GM13976 (cell line): ENCODE measurements at regions not wholly inside any gene's neighbourhood (a gene's known extent, or its start where the extent isn't known, plus 50 kb on each side); places are given as distances from the start of the nearest gene placed in this dataset.

Experiments
- DNase-seq: peaks from one replicate; pipeline ENCODE4 v3.0.0; 2012; ENCODE audit warnings: low spot score
- in situ Hi-C: fragments of 300-500 bp; cut with MboI; formaldehyde crosslinking; loops from one replicate; pipeline ENCODE4 v1.12.0; 2022; ENCODE audit warnings: low sequenced_read_pairs, mixed read lengths, inconsistent platforms; ENCODE audit not compliant: unreplicated experiment
- TF ChIP-seq, protein P1 (sequence below): IDR thresholded peaks from 2 replicates; pipeline ENCODE4 v1.5.1; 2012; ENCODE audit warnings: borderline replicate concordance, mild to moderate bottlenecking; ENCODE audit not compliant: insufficient read depth; ENCODE audit errors: extremely low read depth, missing control alignments, control extremely low read depth

DNA sequence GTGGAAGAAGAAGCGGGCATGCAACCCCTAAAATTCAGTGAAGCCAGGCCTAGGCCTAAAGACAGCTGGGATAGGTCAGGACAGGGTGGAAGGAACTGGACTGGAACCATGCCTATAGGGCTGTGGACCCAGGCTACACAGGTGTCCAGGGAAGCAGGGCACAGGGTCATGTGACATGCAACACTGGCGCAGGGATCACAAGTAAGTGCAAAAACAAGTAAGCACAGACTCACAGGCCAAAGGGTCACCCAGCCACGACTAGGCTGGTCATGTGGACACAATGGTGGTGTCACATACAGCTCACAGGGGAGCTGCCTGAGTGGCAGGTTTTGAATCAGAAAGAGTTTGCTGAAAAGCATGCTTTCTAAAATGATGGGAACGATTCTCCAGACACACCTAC lies 195.7 kb downstream of the SPTSSA start:
- in situ Hi-C loops: no loop called here

DNA sequence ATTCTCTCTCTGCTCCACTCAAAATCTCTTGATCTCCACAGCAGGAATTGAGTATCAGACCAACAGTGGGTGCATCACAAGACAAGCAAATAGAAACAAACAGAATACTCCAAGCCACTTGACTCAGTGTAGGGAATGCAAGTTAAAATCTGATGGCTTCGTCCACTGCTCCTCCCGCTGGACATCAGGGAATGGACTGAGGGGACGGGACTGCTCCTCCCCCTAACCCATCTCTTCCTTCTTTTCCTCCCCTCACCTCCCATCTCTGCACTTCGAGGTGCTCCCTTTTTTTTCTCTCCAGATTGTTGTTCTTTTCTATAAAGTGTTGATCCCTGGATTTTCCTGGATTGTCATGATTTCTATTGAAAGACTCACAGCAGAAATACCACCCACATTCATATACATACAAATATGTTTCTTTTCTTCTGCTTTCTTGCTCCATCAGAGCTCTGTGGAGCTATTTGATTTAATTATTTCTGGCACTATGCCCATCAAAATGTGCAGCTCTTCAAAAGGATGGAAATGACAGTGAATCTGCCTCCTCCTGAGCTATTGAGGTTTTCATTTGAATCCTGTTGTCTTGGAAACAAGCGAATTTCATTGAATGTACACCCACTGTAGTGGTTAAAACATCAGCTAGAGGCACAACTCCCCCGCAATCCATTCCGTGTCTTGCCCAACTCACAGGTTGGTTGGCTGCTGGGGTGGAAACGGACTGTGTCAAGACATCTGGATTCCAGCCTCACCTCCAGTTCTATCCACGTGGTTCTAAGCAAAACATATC lies 199.7 kb downstream of the SPTSSA start:
- no peak for DNase-seq
- TF ChIP-seq, protein P1, sequence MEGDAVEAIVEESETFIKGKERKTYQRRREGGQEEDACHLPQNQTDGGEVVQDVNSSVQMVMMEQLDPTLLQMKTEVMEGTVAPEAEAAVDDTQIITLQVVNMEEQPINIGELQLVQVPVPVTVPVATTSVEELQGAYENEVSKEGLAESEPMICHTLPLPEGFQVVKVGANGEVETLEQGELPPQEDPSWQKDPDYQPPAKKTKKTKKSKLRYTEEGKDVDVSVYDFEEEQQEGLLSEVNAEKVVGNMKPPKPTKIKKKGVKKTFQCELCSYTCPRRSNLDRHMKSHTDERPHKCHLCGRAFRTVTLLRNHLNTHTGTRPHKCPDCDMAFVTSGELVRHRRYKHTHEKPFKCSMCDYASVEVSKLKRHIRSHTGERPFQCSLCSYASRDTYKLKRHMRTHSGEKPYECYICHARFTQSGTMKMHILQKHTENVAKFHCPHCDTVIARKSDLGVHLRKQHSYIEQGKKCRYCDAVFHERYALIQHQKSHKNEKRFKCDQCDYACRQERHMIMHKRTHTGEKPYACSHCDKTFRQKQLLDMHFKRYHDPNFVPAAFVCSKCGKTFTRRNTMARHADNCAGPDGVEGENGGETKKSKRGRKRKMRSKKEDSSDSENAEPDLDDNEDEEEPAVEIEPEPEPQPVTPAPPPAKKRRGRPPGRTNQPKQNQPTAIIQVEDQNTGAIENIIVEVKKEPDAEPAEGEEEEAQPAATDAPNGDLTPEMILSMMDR: no peak
- in situ Hi-C loops: no loop called here

More for the DNA sequence above, 195.7 kb downstream of the SPTSSA start:
- TF ChIP-seq, protein P1: no peak
- DNase-seq: no peak

DNA sequence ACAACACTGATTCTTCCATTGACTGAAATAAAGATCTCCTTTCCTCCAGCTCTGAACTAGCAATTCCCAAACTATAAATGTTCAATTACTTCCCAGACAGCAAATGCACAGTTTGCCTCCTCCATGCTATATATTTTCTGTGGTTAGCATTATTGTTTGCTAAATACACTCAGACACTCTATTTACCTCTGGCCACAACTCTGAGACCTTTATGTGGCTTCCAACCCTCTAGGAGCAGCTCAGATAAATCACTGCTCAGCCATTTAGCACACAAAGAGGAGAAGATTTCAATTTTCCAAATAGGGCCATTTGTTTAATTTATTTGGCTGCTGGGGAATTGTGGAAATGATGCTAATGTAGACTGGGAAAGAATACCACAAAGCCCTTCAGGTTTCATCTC lies 202.0 kb downstream of the SPTSSA start:
- in situ Hi-C loops: no loop called here
- TF ChIP-seq, protein P1: no peak
- no peak for DNase-seq

DNA sequence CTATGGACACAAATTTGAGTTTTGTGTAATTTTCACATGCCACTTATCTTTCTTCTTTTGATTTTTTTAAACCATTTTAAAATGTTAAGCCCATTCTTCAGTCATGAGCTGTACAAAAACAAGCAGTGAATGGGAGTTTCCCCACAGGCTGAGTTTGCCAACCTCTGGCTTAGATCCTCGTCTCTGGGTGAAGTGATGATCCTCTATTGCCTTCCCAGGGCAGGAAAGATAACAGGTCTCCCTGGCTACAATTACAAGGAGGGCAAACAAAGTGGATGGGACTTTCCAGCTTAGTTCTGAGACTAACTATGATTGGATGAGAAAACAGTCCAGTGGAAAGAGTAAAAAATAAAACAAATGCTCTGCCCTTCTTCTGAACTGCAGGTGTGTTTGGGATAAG lies 203.7 kb downstream of the SPTSSA start:
- in situ Hi-C loops: no loop called here
- DNase-seq: no peak
- TF ChIP-seq, protein P1: no peak

DNA sequence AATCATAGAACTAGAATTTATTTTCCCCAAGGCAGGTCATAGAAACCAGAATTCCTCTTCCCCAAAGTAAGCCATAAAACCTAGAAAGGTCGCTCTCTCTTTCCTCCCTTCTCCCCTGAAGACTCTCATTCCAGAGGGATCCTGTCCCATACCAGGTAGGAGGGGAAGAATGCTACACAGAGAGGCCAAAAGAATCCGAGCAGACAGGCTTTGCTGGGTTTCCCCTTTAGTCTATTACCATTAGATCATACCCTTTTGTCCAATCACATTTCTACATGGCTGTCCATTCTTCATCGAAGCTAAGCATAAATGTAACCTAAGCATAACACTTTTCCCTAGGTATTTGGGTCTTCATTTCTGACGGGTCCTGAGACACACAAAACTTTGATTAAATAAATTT lies 204.5 kb downstream of the SPTSSA start:
- DNase-seq: no peak
- TF ChIP-seq, protein P1: no peak
- in situ Hi-C loops: no loop called here

DNA sequence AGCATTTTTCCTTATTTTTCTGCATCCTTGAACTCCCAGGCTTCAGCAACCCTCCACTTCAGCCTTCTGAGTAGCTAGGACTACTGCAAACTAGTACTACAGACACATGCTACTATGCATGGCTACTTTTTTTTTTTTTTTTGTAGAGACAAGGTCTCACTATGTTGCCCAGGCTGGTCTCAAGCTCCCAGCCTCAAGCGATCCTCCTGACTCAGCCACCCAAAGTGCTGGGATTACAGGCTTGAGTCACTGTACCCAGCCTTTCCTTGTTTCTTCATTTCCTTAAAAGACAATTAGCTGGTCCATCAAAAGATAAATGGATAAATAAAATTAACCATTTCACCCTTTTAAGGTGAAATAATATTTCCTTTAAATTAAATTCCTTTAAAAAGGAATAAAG lies 205.8 kb downstream of the SPTSSA start:
- no peak for DNase-seq
- in situ Hi-C loops: no loop called here
- TF ChIP-seq, protein P1: no peak
